ENCODE measurements at regions not wholly inside any gene's neighbourhood (a gene's known extent, or its start where the extent isn't known, plus 50 kb on each side); places are given as distances from the start of the nearest gene placed in this dataset.

DNA sequence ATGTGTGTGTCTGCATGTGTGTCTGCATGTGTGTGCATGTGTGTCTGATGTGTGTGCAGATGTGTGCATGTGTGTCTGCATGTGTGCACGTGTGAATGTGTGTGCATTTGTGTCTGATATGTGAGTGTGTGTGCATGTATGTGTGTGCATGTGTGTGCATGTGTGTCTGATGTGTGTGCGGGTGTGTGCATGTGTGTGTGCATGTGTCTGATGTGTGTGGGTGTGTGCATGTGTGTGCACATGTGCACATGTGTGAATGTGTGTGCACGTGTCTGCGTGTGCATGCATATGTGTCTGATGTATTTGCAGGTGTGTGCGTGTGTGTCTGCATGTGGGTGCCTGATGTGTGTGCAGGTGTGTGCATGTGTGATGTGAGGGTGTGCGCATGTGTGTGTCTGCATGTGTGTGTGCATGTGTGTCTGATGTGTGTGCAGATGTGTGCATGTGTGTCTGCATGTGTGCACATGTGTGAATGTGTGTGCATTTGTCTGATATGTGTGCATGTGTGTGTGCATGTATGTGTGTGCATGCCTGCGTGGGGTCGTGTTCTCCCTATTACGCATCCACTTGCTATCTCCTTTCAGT, 470.1 kb upstream of the HS6ST1 start:
- DNase-seq: no peak

DNA sequence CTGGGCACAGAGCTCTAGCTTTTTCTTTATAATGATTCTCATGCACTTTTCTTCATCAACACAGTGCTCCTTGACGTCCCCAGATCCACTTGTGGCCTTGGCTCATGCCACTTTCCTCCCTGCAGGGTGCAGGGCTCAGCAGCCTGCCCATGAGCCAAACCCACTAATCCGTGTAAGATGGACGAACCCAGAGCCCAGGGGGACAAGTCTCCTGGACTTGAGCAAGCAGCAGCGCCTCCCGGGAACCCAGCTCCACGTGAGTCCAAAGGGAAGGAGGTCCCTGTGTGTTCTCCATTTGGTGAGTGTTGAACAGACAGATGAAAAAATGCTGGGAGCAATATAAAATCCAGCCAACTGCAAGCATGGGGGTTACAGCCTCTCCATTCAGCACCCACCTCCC, 470.6 kb upstream of the HS6ST1 start:
- DNase-seq: no peak

DNA sequence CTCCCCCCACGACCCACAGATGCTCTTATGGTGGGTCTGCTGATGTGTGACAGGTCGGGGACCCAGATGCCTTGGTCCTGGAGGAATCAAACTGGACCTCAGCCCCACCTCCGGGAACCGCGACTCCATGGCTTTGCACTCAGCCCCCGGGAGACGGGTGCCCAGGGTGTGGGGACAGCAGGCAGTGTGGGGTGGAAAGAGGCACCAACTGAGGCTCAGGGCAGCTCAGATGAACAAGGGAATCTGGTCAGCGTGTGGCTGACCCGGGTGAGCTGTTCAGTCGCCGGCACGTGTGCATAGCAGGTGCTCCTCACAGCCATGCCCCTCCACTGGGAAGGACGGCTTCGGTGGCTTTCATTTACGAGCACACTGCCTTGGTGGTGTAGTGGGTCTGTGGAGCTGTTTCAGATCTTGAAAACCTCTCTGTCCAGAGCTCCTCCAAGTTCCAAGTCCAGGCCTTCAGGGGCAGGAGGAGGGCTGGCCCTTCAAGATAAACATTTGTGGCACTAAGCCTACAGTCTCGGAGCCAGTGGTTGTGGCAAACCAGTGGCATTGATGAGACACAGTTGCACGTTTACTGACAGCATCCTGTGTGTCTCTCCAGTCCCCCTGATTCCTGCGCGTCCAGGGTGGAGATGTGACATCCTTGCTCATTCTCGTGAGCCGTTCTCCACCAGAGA, 471.2 kb upstream of the HS6ST1 start:
- no peak for DNase-seq

DNA sequence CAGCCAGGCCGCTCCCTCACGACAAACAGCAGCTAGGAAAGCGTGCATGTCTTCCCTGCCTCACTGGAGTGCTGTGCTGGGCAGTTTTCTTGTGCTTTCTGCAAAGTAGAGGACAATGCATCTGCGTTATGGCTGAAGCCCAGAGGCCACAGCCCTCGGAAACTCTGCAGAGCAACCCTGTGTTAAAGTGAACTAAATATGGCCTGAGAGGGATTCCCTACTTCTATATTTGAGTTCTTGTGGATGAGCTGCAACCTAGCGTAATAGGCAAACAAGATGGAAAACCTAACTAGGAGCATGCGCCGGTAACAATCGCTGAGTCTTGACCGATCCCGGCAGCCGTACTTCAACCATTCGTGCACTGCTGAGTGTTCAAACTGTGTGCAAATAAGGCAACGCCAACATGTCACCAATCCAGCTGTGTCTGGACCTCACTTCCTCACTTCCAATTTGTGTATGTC, 471.9 kb upstream of the HS6ST1 start:
- no peak for DNase-seq

DNA sequence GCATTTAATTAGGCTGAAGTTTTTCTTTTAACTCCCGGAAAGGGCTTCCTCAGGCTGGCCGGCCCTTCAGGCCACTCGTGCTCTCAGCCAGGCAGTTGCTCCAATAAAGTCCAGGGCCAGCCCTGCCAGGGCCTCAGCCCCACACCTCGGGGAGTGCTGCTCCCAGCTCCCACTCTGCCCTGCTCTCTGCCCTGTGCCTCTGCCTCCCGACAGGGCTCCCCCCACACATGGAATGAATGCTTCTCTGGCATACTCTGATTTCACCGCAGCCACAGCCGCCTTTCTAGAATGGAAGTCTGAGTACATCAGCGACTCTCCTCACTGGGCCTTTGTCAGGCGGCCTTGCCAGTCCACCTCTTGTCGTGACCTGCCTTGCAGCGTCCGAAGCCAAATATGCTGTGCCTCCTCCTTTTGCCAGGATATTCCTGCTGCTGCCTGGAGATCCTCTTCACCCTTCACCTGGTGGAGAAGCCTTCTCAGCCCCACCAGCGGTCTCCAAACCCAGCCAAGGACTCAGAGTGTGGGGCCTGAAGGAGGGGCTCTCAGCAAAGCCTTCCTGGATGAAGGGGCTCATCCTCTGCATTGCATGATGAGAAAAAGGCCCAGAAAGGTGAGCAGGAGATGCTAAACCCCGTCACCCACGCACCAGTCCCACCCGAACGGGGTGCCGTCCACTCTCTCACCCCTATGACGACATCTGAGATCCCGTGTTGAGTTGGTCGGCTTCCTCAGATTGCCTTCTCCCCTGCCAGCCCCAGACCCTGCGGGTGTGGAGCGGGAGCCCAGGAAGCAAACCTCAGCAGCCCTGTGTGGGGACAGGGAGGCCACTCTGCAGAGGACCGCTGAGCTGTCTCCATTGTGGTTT, 472.7 kb upstream of the HS6ST1 start:
- no peak for DNase-seq

DNA sequence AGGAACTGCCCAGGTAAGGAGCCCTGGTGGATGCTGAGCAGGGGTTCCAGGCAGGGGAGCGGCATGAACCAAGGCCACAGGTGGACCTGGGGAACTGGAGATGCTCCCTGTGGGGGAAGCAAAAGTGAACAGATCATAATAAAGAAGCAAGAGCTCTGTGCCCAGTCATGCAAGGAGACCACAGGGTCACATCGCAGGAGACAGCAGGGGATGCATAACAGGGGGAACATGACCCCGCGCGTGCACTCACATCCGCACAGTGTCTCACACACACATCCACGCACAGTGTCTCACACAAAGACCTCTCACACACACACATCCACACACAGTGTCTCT, 473.3 kb upstream of the HS6ST1 start:
- no peak for DNase-seq

DNA sequence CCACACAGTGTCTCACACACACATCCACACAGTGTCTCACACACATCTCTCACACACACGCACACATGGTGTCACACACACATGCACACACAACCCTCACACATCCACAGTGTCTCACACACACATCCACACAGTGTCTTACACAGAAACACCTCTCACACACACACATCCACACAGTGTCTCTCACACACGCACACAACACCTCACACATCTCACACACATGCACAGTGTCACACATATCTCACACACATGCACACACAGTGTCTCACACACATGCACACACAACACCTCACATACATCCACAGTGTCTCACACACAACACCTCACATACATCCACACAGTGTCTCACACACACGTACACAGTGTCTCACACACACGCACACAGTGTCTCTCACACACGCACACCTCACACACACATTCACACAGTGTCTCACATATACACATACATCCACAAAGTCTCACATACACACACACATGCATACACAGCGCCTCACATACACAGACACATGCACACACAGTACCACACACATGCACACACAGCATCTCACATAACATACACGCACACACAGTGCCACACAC, 473.9 kb upstream of the HS6ST1 start:
- no peak for DNase-seq

DNA sequence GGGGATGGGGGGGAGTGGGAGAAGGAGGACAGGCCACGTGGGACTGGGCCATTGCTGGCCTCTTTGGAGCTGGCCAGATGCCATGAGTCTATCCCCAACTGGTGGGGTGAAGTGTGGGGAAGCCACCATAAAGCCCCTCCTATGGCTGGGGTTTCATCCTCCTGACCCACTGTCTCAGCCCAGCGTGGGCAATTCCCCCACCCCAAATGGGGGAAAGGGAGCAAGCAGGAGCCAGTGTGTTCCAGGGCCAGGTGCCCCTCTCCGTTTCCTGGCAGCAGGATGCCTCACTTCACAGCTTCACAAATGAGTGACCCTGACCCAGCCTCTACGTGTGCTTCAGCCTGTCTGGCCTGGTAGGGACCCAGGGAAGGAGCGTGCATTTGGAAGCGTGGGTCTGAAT, 474.7 kb upstream of the HS6ST1 start:
- no peak for DNase-seq

DNA sequence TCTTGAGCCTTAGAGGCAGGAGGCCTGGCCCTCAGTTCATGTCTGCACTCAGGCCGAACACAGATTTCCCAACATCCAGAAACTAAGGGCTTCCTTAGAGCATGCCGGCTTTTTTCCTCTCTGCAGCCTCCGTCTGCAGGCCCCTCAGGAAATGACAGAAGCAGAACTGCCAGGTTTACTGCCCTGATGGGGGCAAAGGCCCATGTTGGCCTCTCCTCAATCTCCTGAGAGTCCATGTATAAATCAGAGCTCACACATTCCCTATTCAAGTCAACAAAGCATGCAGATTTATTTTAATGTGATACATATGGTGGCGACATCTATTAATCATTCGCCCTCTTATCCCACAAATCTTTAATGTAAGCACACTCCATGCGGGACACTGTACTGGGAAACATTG, 475.6 kb upstream of the HS6ST1 start:
- no peak for DNase-seq

DNA sequence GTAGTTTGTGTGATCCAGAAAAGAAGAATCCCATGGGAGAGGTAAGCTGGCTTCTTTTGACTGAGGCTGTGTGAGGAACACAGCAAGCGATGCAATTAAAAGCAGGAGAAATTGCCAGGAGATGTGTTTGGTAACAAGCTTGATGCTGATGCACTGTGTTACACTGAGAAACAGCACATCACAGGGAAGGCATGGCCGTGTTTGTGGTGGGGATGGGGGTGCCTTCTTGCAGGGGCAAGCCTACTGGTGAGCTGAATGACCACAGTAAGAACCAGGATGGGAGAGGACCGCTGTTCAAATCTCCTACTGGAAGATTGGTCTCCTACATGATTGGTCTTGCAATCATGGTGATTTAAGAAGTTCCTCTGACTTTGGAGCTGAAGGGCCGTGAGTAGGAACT, 477.7 kb upstream of the HS6ST1 start:
- no peak for DNase-seq

DNA sequence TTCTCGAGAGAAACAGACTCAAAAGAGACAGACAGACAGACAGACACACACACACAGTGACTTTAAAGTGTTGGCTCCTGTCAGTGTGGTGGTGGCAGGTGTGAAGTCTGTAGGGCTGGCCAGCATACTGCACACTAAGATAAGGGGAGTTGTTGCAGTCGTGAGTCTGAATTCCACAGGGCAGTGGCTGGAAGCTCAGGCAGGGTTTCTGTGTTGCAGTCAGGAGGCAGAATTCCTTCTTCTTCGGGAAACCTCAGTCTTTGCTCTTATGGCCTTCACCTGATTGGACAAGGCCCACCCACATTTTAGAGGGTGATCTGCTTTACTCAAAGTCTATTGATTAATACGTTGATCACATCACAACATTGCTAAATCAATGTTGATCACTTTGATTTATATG, 478.4 kb upstream of the HS6ST1 start:
- no peak for DNase-seq

DNA sequence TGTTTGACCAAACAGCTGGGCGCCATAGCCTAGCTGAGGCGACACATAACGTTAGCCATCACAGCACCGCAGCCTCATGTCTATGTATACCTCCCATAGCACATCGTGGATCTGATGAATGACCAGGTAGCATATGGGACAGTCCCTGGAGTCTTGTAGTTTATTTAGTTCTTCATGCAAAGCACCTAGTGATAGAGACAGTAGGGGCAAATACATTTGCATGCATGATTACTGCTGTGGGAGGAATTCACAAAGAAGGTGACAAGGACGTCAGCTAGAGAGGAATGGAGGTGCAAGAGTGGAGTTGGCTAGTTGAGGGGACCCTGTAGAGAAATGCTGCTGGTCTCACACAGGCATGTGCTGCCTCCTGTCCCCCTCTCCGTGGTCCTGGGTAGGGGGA, 478.9 kb upstream of the HS6ST1 start:
- no peak for DNase-seq

DNA sequence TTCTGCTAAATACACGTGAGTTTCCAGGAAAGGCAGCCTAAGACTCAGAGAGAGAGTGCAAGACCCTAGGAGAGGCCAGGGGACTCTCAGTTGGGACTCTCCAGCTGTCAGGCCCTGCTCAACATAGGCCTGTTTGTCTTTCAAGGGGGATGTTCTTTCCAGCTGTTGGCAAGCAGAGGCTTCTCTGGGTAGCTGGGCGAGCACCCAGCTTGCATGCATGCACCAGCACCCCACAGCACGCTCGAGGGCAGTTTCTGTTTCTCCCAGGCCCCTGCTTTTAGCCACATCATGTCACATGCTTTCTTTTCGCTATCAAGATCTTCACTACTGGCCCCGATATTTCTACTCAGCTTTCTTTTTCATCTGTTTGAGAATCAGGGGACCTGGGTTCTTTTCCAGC, 479.3 kb upstream of the HS6ST1 start:
- DNase-seq: no peak

DNA sequence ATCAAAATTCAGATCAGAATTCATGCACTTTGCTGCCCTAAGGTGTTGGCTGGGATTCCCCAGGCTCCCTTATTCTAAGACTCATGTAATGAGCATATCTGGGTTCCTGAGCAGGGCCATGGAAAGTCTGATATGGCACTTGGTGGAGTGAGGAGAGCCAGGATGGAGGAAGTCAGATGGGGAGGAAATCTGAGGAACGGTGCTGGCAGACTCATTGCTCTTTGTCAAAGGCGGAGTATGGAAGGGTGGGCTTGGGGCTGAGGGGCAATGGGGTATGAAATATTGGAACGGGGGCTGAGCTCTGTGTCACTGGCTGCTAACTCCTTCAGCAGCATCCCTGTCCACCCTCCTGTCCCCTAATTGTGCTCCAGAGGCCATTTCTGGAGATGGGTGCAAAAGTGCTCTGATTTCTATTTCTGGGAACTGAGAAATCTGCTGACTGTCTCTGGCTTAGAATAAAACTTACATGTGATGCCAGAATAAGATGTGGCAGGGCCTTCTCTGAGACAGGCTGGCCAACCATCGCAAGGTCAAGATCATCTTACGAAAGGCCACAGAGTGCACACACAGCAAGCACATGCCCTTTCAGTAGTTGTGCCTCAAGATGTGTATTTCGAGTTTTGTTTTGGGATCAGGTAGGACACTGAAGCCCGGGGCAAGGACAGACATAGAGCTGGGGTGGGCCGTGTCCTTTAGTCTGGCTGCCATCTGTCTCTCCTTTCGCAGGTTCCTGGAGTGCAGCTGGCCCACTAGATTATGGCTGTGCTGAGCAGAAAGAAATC, 480.0 kb upstream of the HS6ST1 start:
- no peak for DNase-seq

DNA sequence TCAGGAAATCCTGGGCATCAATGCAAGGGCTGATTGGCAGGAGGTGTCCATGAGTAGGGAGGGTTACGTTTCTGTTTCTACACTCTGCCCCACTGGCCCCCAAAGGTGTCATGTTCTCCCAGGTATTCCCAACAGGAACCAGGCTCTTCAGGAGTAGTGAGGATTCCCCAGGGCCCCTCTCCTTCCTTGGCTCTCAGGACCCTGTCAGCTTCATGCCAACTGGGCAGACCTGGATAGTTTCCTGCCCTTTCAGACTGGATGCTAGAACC, 480.6 kb upstream of the HS6ST1 start:
- DNase-seq: no peak

DNA sequence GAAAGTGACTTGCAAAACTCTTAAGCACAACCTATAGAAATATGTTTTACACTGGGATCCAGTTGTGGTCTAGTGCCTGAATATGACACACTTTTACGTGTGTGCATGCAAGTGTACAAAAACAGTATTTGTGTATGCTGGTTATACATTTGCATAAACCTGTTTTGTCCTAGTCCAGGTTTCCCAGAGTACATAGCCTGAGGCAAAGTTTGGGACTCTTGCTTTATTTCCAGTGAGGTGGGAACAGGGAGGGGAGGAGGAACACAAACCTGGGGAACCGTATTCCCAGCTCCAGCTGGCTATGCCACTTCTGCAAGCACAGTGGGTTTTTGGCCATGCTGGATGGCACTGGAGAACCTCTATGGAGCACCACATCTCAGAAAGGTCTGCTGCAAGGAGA, 481.1 kb upstream of the HS6ST1 start:
- DNase-seq: no peak

DNA sequence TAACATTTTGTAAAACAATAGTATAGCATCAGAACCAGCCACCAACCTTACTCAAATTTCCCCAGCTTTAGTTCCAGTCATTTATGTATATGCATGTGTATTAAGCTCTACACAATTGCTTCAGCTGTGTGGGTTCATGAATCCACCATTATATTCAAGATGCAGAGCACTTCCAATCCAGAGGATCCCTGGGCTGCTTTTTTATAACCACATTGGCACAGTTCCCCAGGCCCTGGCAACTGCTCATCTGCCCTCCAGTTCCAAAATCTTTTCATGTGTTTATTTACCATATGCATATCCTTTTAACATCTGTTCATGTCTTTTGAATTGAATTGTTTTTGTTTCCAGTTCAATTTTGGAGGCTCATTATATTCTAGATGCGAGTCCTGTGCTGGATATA, 482.9 kb upstream of the HS6ST1 start:
- DNase-seq: no peak

DNA sequence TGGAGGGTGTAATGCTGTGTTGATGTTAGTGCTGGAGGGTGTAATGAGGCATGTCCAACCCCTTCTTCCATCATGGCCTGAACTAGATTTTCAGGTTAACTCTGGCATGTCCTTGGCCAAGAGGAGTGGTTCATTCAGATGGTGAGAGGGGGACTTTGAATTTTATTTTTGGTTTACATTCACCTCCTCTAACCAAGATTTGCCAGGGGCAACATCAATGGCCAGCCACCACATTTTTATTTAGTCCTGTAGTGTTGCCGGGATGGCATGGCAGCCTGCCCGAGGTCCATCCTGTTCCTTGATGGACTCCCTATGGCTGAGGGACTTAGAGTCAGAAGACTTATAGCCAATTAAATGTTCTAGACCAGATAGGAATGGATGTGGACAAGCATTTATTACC, 484.6 kb upstream of the HS6ST1 start:
- DNase-seq: no peak

DNA sequence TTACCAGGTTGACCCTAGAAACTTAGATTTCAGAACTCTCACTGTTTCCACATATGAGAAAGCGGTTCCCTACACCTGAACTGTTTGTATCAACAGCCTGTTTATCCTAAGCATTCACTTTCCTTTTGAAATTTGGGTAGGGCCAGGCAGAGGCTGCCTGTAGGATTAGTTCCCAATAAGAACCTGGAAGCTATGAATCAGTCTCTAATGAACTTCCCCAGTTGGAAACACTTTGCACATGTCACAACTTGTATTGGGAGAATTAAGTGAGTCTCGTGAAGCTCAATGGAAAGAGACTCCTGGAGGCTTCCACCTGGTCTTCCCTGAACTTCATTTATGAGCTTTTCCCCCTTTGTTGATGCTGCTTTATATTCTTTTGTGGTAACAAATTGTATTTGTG, 486.6 kb upstream of the HS6ST1 start:
- no peak for DNase-seq

DNA sequence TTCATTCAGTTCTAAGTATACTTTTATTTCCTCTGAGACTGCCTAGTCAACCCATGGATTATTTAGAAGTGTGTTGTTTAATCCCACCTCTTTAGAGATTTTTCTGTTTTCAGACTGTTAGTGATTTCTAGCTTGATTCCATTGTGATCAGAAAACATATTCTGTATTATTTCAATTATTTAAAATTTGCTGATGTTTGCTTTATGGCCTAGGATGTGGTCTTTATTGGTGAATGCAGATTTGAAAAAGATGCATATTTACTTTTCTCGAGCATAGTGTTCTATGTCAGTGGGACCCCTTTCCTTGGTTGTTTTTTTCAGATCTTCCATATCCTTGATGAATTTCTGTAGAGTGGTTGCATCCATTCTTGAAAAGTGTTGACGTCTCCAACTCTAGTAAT, 487.2 kb upstream of the HS6ST1 start:
- DNase-seq: no peak

DNA sequence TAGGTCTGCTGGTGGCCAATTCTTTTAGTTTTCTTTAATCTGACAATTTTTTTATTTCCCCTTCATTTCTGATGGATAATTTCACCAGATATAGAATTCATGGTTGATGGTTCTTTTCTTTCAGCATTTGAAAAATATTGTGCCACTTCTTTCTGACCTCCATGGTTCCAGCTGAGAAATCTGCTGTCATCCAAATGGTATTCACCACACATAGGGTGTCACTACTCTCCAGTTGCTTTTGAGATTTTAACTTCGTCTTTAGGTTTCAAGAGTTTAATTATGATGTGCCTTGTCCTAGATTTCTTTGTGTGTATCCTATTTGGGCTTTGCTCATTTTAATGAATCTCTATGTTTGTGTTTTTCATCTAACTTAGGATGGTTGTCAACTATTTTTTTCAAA, 488.6 kb upstream of the HS6ST1 start:
- no peak for DNase-seq

DNA sequence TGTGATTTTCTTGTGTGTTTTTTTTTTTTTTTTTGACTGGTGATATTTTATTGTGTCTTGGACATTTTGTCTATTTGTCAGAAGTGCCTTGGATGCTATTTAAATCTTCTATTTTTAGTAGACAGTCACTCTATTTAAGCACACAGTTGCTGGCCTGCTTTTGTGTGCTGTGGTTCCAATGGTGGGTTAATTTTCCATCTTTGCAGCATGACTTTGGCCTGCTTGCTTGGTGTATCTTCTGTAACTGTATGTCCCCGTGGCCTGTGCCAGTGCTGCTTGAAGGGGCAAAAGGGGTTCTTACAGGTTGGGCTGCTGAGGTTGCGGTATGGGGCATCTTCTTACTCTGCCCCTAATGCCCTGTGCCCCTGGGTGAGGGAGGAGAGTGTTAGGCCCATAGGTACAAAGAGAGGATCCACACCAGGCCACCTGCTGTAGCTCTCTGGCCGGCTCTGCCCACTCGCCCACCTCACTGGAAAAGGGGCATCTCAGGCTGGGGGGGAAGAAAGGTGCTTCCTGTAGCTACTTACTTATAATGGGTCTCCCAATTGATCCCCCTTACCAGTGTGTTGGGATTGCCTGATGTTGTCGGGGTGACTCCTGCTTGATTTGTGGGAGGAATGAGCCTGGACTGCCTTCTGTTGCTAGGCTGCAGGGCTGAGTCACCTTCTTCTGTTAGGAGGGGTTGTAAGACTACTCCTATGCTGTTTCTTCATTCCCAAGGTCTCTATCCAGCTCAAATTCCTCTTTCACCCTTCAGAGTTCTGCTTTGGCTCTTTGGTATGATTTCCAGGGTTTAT, 490.0 kb upstream of the HS6ST1 start:
- DNase-seq: no peak

DNA sequence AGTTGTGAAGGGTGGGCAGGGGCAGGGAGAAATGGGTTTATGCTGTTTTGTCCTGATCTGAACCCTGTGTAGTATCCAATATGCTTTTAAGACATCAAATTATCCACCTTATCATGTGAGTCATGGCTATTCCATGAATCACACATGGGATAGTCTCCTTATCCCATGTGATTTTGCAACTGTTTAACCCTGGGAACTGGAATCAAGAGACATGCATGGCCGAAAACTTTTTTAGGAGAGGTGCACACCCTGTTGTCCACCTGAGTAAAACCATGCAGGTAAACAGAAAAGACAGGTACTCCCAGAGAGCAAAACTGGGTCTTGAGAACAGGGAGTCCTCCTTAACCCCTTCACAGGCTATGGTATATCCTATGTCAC, 490.6 kb upstream of the HS6ST1 start:
- no peak for DNase-seq

All from bone marrow (tissue), 2 donors.